ENCODE measurements at regions not wholly inside any gene's neighbourhood (a gene's known extent, or its start where the extent isn't known, plus 50 kb on each side); places are given as distances from the start of the nearest gene placed in this dataset.

GRCh38 chr16:51853586-51853985 lies 693.4 kb downstream of the TOX3 start:
- Histone ChIP-seq H3K4me1 (ENCODE audit: control insufficient read depth, insufficient read depth, low read length) (no peaks in the 10 kb centered on the region; the same call in 1 of the 2 replicates), H3K23ac (ENCODE audit: low read depth, low read length) (no peak overlapping the region), H2AFZ (replicated peaks; ENCODE audit: low read length, poor library complexity) (no peak overlapping the region), H3K9ac (ENCODE audit: low read depth, low read length) (no peak overlapping the region), H2BK120ac (ENCODE audit: low read depth, low read length) (peak overlapping the region; percentile 53; the same call in 1 of the 2 replicates), H3K27ac (ENCODE audit: insufficient read depth, low read length) (no peak overlapping the region), H2BK5ac (ENCODE audit: low read depth, low read length, poor library complexity, severe bottlenecking) (no peak overlapping the region), H3K9me3 (ENCODE audit: control insufficient read depth, insufficient read depth, low read length) (no peaks in the 10 kb centered on the region; the same call in 1 of the 2 replicates), H3K79me1 (ENCODE audit: low read depth in 1 of 2, low read length in 2 of 2) (no peaks in the 10 kb centered on the region), H3K9me1 (ENCODE audit: insufficient read depth, low read length) (peaks cover 4% of the 10 kb centered on the region), H3K56ac (ENCODE audit: extremely low read depth, insufficient read depth, low read length) (no peak overlapping the region), H4K91ac (ENCODE audit: insufficient read depth, low read depth, low read length) (0 out of 2 replicates have a peak overlapping the region, but pooled peaks have one; percentile 3), H3K18ac (ENCODE audit: low read depth, low read length) (peak overlapping the region; percentile 46; the same call in 1 of the 2 replicates), H2BK20ac (ENCODE audit: low read depth, low read length) (peak overlapping the region; percentile 71; the same call in 1 of the 2 replicates), H3K27me3 (ENCODE audit: control insufficient read depth, insufficient read depth, low read length) (no peaks in the 10 kb centered on the region), H4K20me1 (ENCODE audit: insufficient read depth, low read length) (no peaks in the 10 kb centered on the region), H2BK15ac (ENCODE audit: low read depth, low read length) (peak overlapping the region; percentile 70; the same call in 1 of the 3 replicates), H4K5ac (ENCODE audit: low read depth, low read length) (no peak overlapping the region; the same call in 1 of the 2 replicates), H4K8ac (ENCODE audit: low read depth in 2 of 2, low read length in 2 of 2) (peak overlapping the region in 1 of 2 experiments; percentile 54; a peak in 1 of 4 replicates), H3K4me2 (ENCODE audit: low read depth, low read length) (no peak overlapping the region), H2AK9ac (replicated peaks; ENCODE audit: low read depth, low read length, poor library complexity) (no peak overlapping the region), H3K4me3 (ENCODE audit: insufficient read depth, low read depth, low read length) (no peak overlapping the region), H3K14ac (replicated peaks; ENCODE audit: low read depth, low read length) (peak overlapping the region; percentile 50; the same call in 1 of the 2 replicates), H3K4ac (ENCODE audit: low read depth, low read length) (peak overlapping the region; percentile 28; the same call in 1 of the 2 replicates), H3K36me3 (ENCODE audit: control insufficient read depth, insufficient read depth, low read length) (no peaks in the 10 kb centered on the region), H2AK5ac (ENCODE audit: low read depth, low read length) (no peak overlapping the region)
- BruUV-seq (replicated peaks): no TSS peak
- intact Hi-C loops (cut with micrococcal nuclease): no loop called here
- ChIA-PET CTCF (interaction anchor here (1.5 kb wide), 1 partner anchor 23 kb away, joined by 3 read pairs; no protein-coding TSS in a partner anchor), POLR2A (ENCODE audit: unreplicated experiment) (no interaction called here)
- no peak for ATAC-seq (ENCODE audit: low read depth)
- DNase-seq: no peak
- TF ChIP-seq CEBPB (IDR thresholded peaks at IDR 0.05; ENCODE audit: low read depth, low read length) (no peak), BHLHE40 (IDR thresholded peaks at IDR 0.05; ENCODE audit: low read depth, low read length) (no peak), FOS (IDR thresholded peaks at IDR 0.05; ENCODE audit: low read depth, low read length) (no peak), RFX5 (IDR thresholded peaks at IDR 0.05; ENCODE audit: low read depth, low read length) (no peak), MAFK (IDR thresholded peaks at IDR 0.05; ENCODE audit: low read depth, low read length) (no peak), CHD1 (IDR thresholded peaks at IDR 0.05; ENCODE audit: low read depth, low read length) (no peak), MXI1 (IDR thresholded peaks at IDR 0.05; ENCODE audit: borderline replicate concordance, low read depth, low read length) (no peak), ELK1 (IDR thresholded peaks at IDR 0.05; ENCODE audit: borderline replicate concordance, low read depth, low read length) (no peak), RCOR1 (IDR thresholded peaks at IDR 0.05; ENCODE audit: insufficient replicate concordance, low read length) (no peak), CTCF (conservative IDR thresholded peaks at IDR 0.05; ENCODE audit: low read depth, low read length) (no peak), NFE2L2 (IDR thresholded peaks at IDR 0.05; ENCODE audit: low read depth, low read length) (no peak), USF2 (IDR thresholded peaks at IDR 0.05; ENCODE audit: low read depth, low read length) (no peak), RAD21 (IDR thresholded peaks at IDR 0.05; ENCODE audit: low read length) (no peak), POLR2A (IDR thresholded peaks at IDR 0.05; ENCODE audit: low read depth, low read length) (no peak)
- dilution Hi-C loops (cut with HindIII; ENCODE audit: low sequenced_read_pairs, unreplicated experiment): no loop called here
- in situ Hi-C loops (cut with MboI; ENCODE audit: low sequenced_read_pairs): no loop called here
- WGBS, 2 experiments (ENCODE audit: extremely low coverage in 2 of 2, insufficient read length in 1 of 2): no CpG with 5 or more reads among the region's 1 CpG

Data from IMR-90 (cell line).